Activated T-cell treated with anti-CD3 and anti-CD28 coated beads, Interleukin-2, amount 50 U/mL, for 72 hours (primary cell): ENCODE measurements at regions not wholly inside any gene's neighbourhood (a gene's known extent, or its start where the extent isn't known, plus 50 kb on each side); places are given as distances from the start of the nearest gene placed in this dataset.
"Not testable (repeated sequence)": the region's sequence is repeated elsewhere in the genome, so short reads cannot be mapped to it uniquely, and the experiment has no call there.

Experiments
- ATAC-seq, 2 donors: fragments of 150-1000 bp; cut with Tn5 transposase; replicated peaks in 1 of 2; 2 replicates each; pipeline ENCODE4 v1.10.0; 2021; ENCODE audit warnings: moderate library complexity in 2 of 2, mild to moderate bottlenecking in 1 of 2
- DNase-seq, 2 donors: peaks; one replicate each; pipeline ENCODE4 v3.0.0; 2021 to 2022; ENCODE audit warnings: mixed read lengths in 1 of 2
- H3K27ac Mint-ChIP-seq: one replicate; pipeline ENCODE4 v1.8.0; 2022; ENCODE audit warnings: mild to moderate bottlenecking, moderate library complexity, mixed read lengths
- H3K27me3 Mint-ChIP-seq: one replicate; pipeline ENCODE4 v1.8.0; 2022; ENCODE audit warnings: low read depth, mixed read lengths
- H3K36me3 Mint-ChIP-seq, 2 donors: one replicate each; pipeline ENCODE4 v1.8.0; 2022; ENCODE audit warnings: mixed read lengths in 2 of 2, mild to moderate bottlenecking in 1 of 2; ENCODE audit not compliant: insufficient read depth in 2 of 2
- H3K4me1 Mint-ChIP-seq: one replicate; pipeline ENCODE4 v1.8.0; 2022; ENCODE audit warnings: low read depth, mixed read lengths
- H3K4me3 Mint-ChIP-seq, 2 donors: one replicate each; pipeline ENCODE4 v1.8.0; 2022; ENCODE audit warnings: mild to moderate bottlenecking in 2 of 2, mixed read lengths in 2 of 2, moderate library complexity in 2 of 2
- H3K9me3 Mint-ChIP-seq, 2 donors: one replicate each; pipeline ENCODE4 v1.8.0; 2022; ENCODE audit warnings: mixed read lengths in 2 of 2

DNA sequence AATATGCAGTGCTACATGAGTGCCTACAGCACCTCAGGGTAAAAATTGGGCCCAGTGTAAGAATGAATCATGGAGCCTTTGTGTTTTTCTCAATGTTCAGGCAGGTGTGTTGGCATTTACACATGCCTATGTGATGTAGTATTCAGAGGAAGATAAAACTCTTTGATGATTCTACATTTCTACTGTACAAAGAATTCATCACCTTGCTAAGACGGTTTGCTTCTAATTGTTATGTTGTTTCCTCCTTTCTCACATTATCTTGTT, 867.3 kb downstream of the TTLL7 start:
- Mint-ChIP-seq H3K27me3 (no peaks in the 10 kb centered on the region), H3K27ac (no peak overlapping the region), H3K4me3 (no peak overlapping the region), H3K36me3 (no peaks in the 10 kb centered on the region), H3K9me3 (peaks cover 0 to 2% of the 10 kb centered on the region in 2 donors), H3K4me1 (no peaks in the 10 kb centered on the region)
- DNase-seq (no peak), ATAC-seq (no peak)

DNA sequence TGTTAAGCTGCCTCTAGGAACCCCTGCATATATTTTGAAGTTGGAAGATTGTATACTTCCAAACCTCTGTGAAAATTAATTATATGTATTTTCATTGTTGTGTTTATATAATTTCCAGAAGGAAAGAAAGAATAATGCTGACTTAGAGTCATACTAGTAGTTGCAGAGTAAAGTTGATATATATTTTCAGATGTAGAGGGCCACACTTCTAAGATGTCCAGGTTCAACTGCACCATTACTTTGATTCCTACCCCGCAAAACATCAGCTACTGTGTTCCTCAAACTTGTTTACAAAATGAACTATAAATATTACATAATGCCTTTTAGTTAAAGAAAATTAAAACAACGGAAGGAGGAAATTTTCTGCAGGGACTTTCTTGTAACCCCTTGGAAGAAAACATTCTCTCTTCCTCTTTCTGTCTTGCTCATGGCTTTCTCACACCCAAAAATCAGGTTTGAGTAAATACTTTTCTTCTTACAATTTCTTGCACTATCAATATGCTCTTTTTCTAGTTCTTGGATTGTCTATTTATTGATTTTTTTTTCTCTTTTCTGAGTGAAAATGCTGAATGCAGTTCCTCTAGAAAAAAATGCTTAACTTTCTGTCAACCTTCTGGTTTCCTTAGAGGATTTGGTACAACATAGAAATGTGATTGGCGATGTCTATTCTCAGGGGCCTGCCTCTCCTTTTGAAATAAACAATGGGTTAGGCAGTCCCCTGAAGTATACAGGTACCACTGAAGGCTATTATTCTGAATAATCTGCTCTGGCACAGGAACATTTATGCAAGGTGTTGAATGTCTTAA, 867.8 kb downstream of the TTLL7 start:
- no peak overlapping the region for H3K4me3 Mint-ChIP-seq
- peaks cover 0 to 2% of the 10 kb centered on the region in 2 donors for H3K9me3 Mint-ChIP-seq
- no peak for DNase-seq
- H3K27me3 Mint-ChIP-seq = no peaks in the 10 kb centered on the region
- H3K4me1 Mint-ChIP-seq = no peaks in the 10 kb centered on the region
- H3K27ac Mint-ChIP-seq = no peak overlapping the region
- ATAC-seq = no peak
- H3K36me3 Mint-ChIP-seq = no peaks in the 10 kb centered on the region

DNA sequence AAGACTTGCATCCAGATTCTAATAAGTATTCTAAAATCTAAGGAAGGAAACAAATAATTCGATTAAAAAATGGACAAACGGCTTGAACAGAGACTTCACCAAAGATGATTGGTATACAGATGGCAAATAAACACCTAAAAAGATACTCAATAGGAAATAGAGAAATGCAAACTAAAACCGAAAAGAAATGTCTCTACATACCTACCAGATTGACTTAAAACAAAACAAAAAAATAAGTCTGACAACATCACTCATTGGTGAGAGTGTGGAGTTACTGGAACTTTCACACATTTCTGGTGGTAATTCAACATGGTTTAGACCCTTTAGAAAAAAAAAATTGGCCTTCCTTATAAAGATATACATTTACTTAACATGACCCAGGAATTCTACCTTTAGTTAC, 869.8 kb downstream of the TTLL7 start:
- Mint-ChIP-seq H3K4me3 (no peak overlapping the region), H3K27ac (no peak overlapping the region), H3K4me1 (no peaks in the 10 kb centered on the region), H3K36me3 (no peaks in the 10 kb centered on the region), H3K27me3 (no peaks in the 10 kb centered on the region), H3K9me3 (peaks cover 0 to 2% of the 10 kb centered on the region in 2 donors)
- DNase-seq (no peak), ATAC-seq (no peak)

DNA sequence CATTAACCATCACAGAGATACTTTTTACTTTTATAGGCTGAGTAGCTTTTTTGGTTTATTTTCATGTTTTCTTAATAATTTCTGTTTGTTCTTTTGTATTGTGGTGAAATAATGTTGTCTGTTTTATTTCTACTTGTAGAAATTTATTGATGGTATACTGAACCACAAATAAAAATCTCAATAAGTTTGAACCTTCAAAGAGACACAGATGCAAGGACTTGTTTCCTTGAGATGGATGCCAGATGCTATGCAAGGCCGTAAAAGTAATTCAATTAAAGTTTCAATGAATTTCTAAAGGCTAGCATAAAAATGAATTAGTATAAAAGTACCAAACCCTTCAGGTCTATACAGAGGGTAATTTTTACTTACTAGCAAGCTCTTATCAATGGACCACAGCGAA, 873.5 kb downstream of the TTLL7 start:
- ATAC-seq = no peak
- no peaks in the 10 kb centered on the region for H3K27me3 Mint-ChIP-seq
- no peak overlapping the region for H3K27ac Mint-ChIP-seq
- no peaks in the 10 kb centered on the region for H3K9me3 Mint-ChIP-seq
- no peak for DNase-seq
- H3K4me1 Mint-ChIP-seq = no peaks in the 10 kb centered on the region
- no peaks in the 10 kb centered on the region for H3K36me3 Mint-ChIP-seq
- no peak overlapping the region for H3K4me3 Mint-ChIP-seq

DNA sequence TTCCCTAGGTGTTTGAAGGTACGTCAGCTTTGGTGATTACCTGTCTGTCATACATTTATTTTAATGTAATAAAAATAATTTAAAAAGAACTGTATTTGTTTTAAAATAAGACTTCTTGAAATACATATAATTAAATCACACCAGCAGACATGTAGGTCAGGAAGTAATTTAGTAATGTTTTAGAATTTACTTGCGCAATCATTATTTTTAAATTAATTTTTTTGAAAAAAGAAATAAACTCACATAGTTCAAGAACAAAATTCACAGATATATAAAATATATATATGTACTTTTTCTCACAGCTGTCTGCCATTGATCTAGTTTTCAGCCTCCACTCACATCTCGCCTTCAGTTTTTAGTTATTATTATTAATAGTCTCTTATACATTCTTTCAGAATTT, 875.9 kb downstream of the TTLL7 start:
- Mint-ChIP-seq H3K36me3 (no peaks in the 10 kb centered on the region), H3K27ac (no peak overlapping the region), H3K4me1 (no peaks in the 10 kb centered on the region), H3K27me3 (no peaks in the 10 kb centered on the region), H3K9me3 (no peaks in the 10 kb centered on the region), H3K4me3 (no peak overlapping the region)
- DNase-seq = no peak
- ATAC-seq = no peak

DNA sequence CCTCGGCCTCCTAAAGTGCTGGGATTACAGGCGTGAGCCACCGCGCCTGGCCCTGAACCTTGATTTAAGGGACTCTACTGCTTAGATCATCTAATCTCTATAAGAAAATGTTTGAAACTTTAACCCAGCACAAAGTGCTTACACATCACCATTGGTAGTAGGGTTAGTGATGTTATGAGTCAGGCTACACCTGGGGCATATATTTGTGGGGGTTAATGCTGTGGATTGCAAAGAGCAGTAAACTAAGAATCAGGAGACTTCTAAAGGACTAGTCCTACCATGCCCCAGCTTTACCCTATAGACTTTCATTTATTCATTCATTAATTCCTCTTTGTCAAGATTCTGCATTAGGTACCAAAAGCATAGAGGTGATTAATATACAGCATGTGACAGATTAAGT, 880.5 kb downstream of the TTLL7 start:
- no peak for ATAC-seq
- no peak overlapping the region for H3K27ac Mint-ChIP-seq
- DNase-seq = no peak
- H3K27me3 Mint-ChIP-seq = no peaks in the 10 kb centered on the region
- no peaks in the 10 kb centered on the region for H3K9me3 Mint-ChIP-seq
- H3K4me1 Mint-ChIP-seq = no peaks in the 10 kb centered on the region
- H3K4me3 Mint-ChIP-seq = no peak overlapping the region
- H3K36me3 Mint-ChIP-seq = no peaks in the 10 kb centered on the region

DNA sequence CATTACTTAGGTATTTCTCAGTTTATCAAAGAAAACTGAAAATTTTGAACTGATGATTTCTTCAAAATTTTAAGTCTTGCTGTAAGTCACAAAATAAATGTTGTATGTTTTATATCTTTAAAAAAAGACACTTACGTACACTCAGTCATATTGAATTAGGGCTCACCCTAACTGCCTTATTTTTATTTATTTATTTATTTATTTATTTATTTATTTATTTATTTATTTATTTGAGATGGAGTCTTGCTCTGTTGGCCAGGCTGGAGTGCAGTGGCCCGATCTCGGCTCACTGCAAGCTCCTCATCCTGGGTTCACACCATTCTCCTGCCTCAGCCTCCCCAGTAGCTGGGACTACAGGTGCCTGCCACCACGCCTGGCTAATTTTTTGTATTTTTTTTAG, 881.9 kb downstream of the TTLL7 start:
- not testable (repeated sequence) for H3K27ac Mint-ChIP-seq, H3K4me3 Mint-ChIP-seq, H3K36me3 Mint-ChIP-seq, H3K9me3 Mint-ChIP-seq, DNase-seq, H3K4me1 Mint-ChIP-seq, H3K27me3 Mint-ChIP-seq, ATAC-seq

DNA sequence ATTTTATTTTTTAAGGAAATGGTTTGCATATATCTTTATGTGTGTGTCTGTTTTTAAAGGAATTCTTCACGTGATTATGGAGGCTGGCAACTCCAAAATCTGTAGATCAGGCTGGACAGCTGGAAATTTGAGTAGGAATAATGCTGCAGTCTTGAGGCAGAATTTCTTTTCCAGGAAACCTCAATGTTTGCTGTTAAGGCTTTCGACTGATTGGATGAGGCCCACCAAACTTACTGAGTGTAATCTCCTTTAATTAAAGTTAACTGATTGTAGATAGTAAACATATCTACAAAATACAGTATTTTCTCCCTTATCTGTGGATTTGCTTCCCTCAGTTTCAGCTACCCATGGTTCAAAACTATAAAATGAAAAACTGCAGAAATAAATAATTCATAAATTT, 883.1 kb downstream of the TTLL7 start:
- Mint-ChIP-seq H3K4me1 (no peaks in the 10 kb centered on the region), H3K27ac (no peak overlapping the region), H3K9me3 (peaks cover 0 to 2% of the 10 kb centered on the region in 2 donors), H3K4me3 (no peak overlapping the region), H3K36me3 (no peaks in the 10 kb centered on the region), H3K27me3 (no peaks in the 10 kb centered on the region)
- DNase-seq (no peak), ATAC-seq (no peak)

DNA sequence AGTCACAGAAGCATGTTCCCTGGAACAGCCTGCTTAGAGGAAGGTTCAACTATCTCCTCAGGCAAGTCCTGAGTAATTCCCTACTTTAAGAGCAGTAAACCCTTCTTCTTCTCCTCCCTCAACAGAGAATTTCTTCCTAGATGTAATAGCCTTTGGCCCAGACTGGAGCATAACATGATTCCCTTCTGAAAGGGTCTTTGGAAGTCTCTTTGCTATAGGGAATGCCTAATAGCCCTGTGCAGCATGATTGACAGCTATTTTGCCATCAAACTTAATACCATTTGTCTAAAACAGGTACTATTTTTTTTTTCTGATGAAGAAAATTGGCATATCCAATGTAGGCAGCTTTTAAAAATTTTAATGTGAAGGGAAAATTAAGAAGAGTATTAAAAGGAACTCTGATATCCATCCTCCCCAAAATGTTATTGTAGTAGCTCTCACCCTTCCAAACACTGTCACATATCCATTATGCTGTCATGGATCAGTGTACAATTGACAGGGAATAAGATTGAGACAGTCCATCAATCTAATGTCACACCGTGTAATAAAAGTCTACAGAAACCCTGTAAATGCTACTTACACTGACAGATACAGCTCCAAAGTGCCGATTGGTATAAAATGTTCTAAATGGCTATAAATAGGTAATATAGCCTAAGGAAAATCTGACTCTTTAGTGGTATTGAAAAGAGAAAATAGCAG, 884.6 kb downstream of the TTLL7 start:
- H3K27ac Mint-ChIP-seq = no peak overlapping the region
- peaks cover 8% of the 10 kb centered on the region for H3K4me1 Mint-ChIP-seq
- no peak for DNase-seq
- H3K9me3 Mint-ChIP-seq = peaks cover 0 to 2% of the 10 kb centered on the region in 2 donors
- H3K4me3 Mint-ChIP-seq = no peak overlapping the region
- no peaks in the 10 kb centered on the region for H3K36me3 Mint-ChIP-seq
- no peak for ATAC-seq
- H3K27me3 Mint-ChIP-seq = no peaks in the 10 kb centered on the region

DNA sequence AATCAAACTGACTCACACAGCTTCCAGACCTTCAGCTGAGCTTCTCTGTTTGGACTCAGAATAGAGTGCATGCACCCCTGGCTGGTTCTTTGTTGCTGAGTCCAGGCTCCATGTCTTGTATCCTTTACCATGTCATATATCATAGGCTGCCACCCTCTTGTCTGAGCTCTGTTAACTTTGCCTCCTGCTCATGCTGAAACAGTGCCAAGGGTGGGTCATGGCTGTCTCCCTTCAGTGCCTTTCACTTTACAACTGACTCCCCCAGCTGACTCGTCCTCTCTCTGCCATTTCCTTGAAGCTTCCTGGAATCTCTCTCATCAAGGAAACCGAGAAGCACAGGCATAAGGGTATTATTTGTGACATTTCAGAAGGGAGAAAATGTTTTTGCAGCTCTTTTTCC, 885.3 kb downstream of the TTLL7 start:
- Mint-ChIP-seq H3K4me1 (peaks cover 8% of the 10 kb centered on the region), H3K27me3 (no peaks in the 10 kb centered on the region)
- DNase-seq = no peak

DNA sequence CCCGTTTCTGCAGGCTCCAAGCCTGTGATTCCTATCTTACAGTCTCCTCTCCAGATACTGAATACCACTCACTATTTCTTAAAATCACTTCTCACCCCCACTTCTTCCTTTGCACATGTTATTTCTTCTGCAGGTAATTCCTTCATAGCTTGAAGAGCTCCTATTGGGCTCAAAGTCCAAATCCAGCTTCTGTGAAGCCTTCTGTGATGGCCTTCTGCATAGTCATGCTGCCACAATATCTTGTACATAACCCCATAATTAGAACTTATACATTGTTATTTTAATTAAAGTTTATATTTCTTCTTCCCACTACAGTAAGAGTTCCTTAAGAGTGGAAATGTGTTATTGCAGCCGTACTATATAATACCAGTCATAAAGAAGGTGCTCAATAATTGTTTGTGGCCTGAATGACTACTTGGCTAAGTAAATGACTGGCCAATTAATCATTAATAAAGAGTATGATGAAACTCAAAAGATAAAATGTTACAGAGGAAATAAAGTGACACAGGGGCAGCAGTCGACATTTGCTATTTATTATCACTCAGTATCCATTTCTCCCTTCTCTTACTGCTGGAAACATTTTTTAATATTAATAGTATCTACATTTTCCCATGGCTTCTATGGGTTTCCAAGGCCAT, 886.6 kb downstream of the TTLL7 start:
- DNase-seq (no peak), ATAC-seq (no peak)
- Mint-ChIP-seq H3K4me1 (peaks cover 8% of the 10 kb centered on the region), H3K9me3 (peaks cover 0 to 2% of the 10 kb centered on the region in 2 donors), H3K4me3 (no peak overlapping the region), H3K36me3 (no peaks in the 10 kb centered on the region), H3K27me3 (no peaks in the 10 kb centered on the region), H3K27ac (no peak overlapping the region)

More for the DNA sequence above, 885.3 kb downstream of the TTLL7 start:
- H3K27ac Mint-ChIP-seq = no peak overlapping the region
- no peak overlapping the region for H3K4me3 Mint-ChIP-seq
- peaks cover 0 to 2% of the 10 kb centered on the region in 2 donors for H3K9me3 Mint-ChIP-seq
- H3K36me3 Mint-ChIP-seq = no peaks in the 10 kb centered on the region
- no peak for ATAC-seq

DNA sequence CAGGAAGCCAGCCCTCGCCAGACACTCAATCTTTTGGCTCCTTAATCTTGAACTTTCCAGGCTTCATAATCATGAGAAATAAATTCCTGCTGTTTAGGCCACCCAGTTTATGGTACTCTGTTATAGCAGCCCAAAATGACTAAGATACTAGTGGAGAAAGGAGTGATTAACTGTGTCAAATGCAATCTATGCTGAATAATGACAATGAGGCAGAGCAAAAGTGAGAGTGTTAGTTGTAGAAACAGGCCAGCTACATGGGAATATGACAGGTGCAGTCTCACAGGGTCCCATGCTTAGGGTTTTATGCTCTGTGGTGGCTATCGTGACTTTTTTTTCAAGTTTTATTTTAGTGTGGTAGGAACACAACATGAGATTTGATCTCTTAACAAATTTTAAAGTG, 888.8 kb downstream of the TTLL7 start:
- Mint-ChIP-seq H3K4me3 (no peak overlapping the region), H3K4me1 (peaks cover 8% of the 10 kb centered on the region), H3K27ac (no peak overlapping the region), H3K36me3 (no peaks in the 10 kb centered on the region), H3K27me3 (no peaks in the 10 kb centered on the region), H3K9me3 (peaks cover 2% of the 10 kb centered on the region in 2 donors)
- DNase-seq = no peak
- ATAC-seq = peak; percentile 83 to 84

DNA sequence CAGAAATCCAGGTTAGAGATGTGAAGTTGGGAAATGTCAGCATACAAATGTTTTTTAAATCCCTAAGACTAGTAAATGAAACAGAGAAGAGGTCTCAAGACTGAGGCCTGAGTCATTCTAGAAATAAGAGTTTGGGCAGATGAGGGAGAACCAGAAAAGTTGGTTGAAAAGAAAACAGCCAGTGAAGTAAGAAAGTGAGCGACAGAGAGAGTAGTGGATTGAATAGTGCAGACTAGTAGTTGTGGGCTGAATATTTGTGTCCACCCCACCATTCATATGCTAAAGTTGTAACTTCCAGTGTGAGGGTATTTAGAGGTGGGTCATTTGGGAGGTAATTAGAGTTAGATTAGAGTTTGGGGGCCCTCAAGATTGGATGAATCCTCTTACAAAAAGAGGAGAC, 889.2 kb downstream of the TTLL7 start:
- DNase-seq (no peak), ATAC-seq (peak; percentile 84 to 86)
- Mint-ChIP-seq H3K4me1 (peaks cover 8% of the 10 kb centered on the region), H3K36me3 (no peaks in the 10 kb centered on the region), H3K4me3 (no peak overlapping the region), H3K27ac (no peak overlapping the region), H3K9me3 (peaks cover 2% of the 10 kb centered on the region in 2 donors), H3K27me3 (no peaks in the 10 kb centered on the region)
